ENCODE measurements at regions not wholly inside any gene's neighbourhood (a gene's known extent, or its start where the extent isn't known, plus 50 kb on each side); places are given as distances from the start of the nearest gene placed in this dataset.

GRCh38 chr11:95702526-95702925 lies 87.1 kb downstream of the FAM76B start:
- no peak overlapping the region for H2BK5ac ChIP-seq (ENCODE audit: low read depth, low read length, poor library complexity)
- H3K4me1 ChIP-seq (ENCODE audit: control insufficient read depth in 1 of 2, insufficient read depth in 2 of 2, low read length in 2 of 2), result peaks cover 0 to 3% of the 10 kb centered on the region in 2 experiments
- H3K79me1 ChIP-seq (ENCODE audit: low read length), result no peaks in the 10 kb centered on the region
- H3K79me2 ChIP-seq (ENCODE audit: control insufficient read depth, insufficient read depth, low read length, poor library complexity), result no peaks in the 10 kb centered on the region
- H3K9ac ChIP-seq (ENCODE audit: low read length), result no peak overlapping the region
- WGBS (ENCODE audit: extremely low coverage, insufficient coverage, insufficient read length), result no CpG with 5 or more reads among the region's 2 CpGs
- no peak overlapping the region for H4K12ac ChIP-seq (ENCODE audit: low read depth, low read length)
- H3K4me2 ChIP-seq (ENCODE audit: low read length), result no peak overlapping the region
- H2AFZ ChIP-seq (ENCODE audit: insufficient read depth, low read length, poor library complexity), result no peak overlapping the region
- H3K4ac ChIP-seq (ENCODE audit: low read depth, low read length), result no peak overlapping the region
- no peak overlapping the region for H4K91ac ChIP-seq (ENCODE audit: low read depth, low read length)
- H3K4me3 ChIP-seq (ENCODE audit: low read depth, low read length), result no peak overlapping the region
- H3K27me3 ChIP-seq (ENCODE audit: insufficient read depth, low read length), result no peaks in the 10 kb centered on the region
- no peak overlapping the region for H4K8ac ChIP-seq (ENCODE audit: low read depth, low read length)
- H3K23ac ChIP-seq (ENCODE audit: low read length), result no peak overlapping the region
- no peak overlapping the region for H2BK12ac ChIP-seq (ENCODE audit: low read length)
- H3K14ac ChIP-seq (ENCODE audit: low read length), result no peak overlapping the region
- no peak for DNase-seq
- no peak overlapping the region for H2BK120ac ChIP-seq (ENCODE audit: insufficient read depth, low read length, poor library complexity)
- H3K27ac ChIP-seq (ENCODE audit: low read depth, low read length), result no peak overlapping the region
- no peak overlapping the region for H3K18ac ChIP-seq (ENCODE audit: low read length)
- no peaks in the 10 kb centered on the region for H3K36me3 ChIP-seq (ENCODE audit: control insufficient read depth in 1 of 2, insufficient read depth in 2 of 2, low read length in 2 of 2)
- H3K9me3 ChIP-seq (ENCODE audit: insufficient read depth, low read depth, low read length), result no peaks in the 10 kb centered on the region
- no peak overlapping the region for H2AK5ac ChIP-seq (ENCODE audit: low read length)

- WGBS (ENCODE audit: extremely low coverage, insufficient coverage, insufficient read length), result no CpG with 5 or more reads among the region's 6 CpGs
- H3K9ac ChIP-seq (ENCODE audit: low read length), result no peak overlapping the region
- no peak overlapping the region for H3K23ac ChIP-seq (ENCODE audit: low read length)
Measured at GRCh38 chr11:95700471-95700817, 89.1 kb downstream of the FAM76B start.

DNA sequence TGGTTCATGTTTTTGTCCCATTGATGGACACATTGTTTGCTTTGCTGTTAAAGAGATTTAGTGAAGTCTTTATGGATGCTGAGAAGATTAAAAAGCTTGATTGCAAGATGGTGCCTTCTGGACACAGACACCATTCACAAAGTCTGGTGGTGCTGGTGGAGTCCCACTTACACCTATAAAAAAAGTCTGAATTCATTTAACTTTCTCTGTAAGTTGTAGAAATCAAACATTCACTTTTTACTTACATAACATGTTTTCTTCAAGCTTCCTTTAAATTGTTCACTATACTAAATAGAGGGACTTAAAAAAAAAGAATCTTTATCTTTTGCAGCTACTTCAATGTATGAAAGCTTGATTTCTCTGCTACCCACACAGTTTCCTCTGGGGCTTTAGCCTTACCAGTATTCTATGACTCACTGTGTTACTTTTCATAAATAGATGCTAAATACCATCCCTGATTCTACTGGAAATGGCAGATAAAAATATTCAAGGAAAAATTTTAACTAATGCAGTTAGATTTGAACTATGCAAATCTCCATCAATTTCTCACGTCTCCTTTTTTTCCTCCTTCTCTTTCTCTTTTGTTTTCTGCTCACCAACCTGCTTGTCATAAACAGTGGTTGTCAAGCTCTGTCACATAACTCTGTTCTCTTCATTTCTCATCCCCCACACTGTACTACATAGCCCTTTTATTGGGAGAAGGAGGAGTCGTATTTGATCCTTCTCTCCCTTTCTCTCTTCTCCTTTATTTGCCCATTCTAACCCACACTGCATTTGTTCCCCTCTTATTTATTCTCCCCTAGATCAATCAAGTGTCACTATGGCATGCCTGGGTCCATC lies 89.7 kb downstream of the FAM76B start:
- Histone ChIP-seq H3K4me1 (ENCODE audit: control insufficient read depth in 1 of 2, insufficient read depth in 2 of 2, low read length in 2 of 2) (peaks cover 0 to 5% of the 10 kb centered on the region in 2 experiments), H2AK5ac (ENCODE audit: low read length) (no peak overlapping the region), H2BK5ac (ENCODE audit: low read depth, low read length, poor library complexity) (no peak overlapping the region), H3K36me3 (ENCODE audit: control insufficient read depth in 1 of 2, insufficient read depth in 2 of 2, low read length in 2 of 2) (no peaks in the 10 kb centered on the region), H3K79me2 (ENCODE audit: control insufficient read depth, insufficient read depth, low read length, poor library complexity) (no peaks in the 10 kb centered on the region), H4K91ac (ENCODE audit: low read depth, low read length) (no peak overlapping the region), H3K27ac (ENCODE audit: low read depth, low read length) (no peak overlapping the region), H3K14ac (ENCODE audit: low read length) (no peak overlapping the region), H4K8ac (ENCODE audit: low read depth, low read length) (no peak overlapping the region), H3K4me2 (ENCODE audit: low read length) (no peak overlapping the region), H4K12ac (ENCODE audit: low read depth, low read length) (no peak overlapping the region), H3K27me3 (ENCODE audit: insufficient read depth, low read length) (no peaks in the 10 kb centered on the region), H3K18ac (ENCODE audit: low read length) (no peak overlapping the region), H3K23ac (ENCODE audit: low read length) (no peak overlapping the region), H3K9ac (ENCODE audit: low read length) (no peak overlapping the region), H3K79me1 (ENCODE audit: low read length) (no peaks in the 10 kb centered on the region), H2AFZ (ENCODE audit: insufficient read depth, low read length, poor library complexity) (no peak overlapping the region), H3K9me3 (ENCODE audit: insufficient read depth, low read depth, low read length) (peaks cover 2% of the 10 kb centered on the region), H3K4me3 (ENCODE audit: low read depth, low read length) (no peak overlapping the region), H3K4ac (ENCODE audit: low read depth, low read length) (no peak overlapping the region), H2BK12ac (ENCODE audit: low read length) (no peak overlapping the region), H2BK120ac (ENCODE audit: insufficient read depth, low read length, poor library complexity) (no peak overlapping the region)
- no peak for DNase-seq
- WGBS (ENCODE audit: extremely low coverage, insufficient coverage, insufficient read length), result no CpG with 5 or more reads among the region's 2 CpGs

More at GRCh38 chr11:95700471-95700817, 89.1 kb downstream of the FAM76B start:
- no peak overlapping the region for H3K18ac ChIP-seq (ENCODE audit: low read length)
- peaks cover 0 to 5% of the 10 kb centered on the region in 2 experiments for H3K4me1 ChIP-seq (ENCODE audit: control insufficient read depth in 1 of 2, insufficient read depth in 2 of 2, low read length in 2 of 2)
- H2BK5ac ChIP-seq (ENCODE audit: low read depth, low read length, poor library complexity), result no peak overlapping the region
- no peak for DNase-seq
- H4K12ac ChIP-seq (ENCODE audit: low read depth, low read length), result no peak overlapping the region
- H3K4ac ChIP-seq (ENCODE audit: low read depth, low read length), result no peak overlapping the region
- H4K91ac ChIP-seq (ENCODE audit: low read depth, low read length), result no peak overlapping the region
- H3K4me3 ChIP-seq (ENCODE audit: low read depth, low read length), result no peak overlapping the region
- H4K8ac ChIP-seq (ENCODE audit: low read depth, low read length), result no peak overlapping the region
- H3K4me2 ChIP-seq (ENCODE audit: low read length), result no peak overlapping the region
- no peaks in the 10 kb centered on the region for H3K79me1 ChIP-seq (ENCODE audit: low read length)
- H3K36me3 ChIP-seq (ENCODE audit: control insufficient read depth in 1 of 2, insufficient read depth in 2 of 2, low read length in 2 of 2), result no peaks in the 10 kb centered on the region
- no peak overlapping the region for H2AFZ ChIP-seq (ENCODE audit: insufficient read depth, low read length, poor library complexity)
- no peak overlapping the region for H3K14ac ChIP-seq (ENCODE audit: low read length)
- no peak overlapping the region for H3K27ac ChIP-seq (ENCODE audit: low read depth, low read length)
- H3K27me3 ChIP-seq (ENCODE audit: insufficient read depth, low read length), result no peaks in the 10 kb centered on the region
- H2BK120ac ChIP-seq (ENCODE audit: insufficient read depth, low read length, poor library complexity), result no peak overlapping the region
- H2BK12ac ChIP-seq (ENCODE audit: low read length), result no peak overlapping the region
- H3K9me3 ChIP-seq (ENCODE audit: insufficient read depth, low read depth, low read length), result peaks cover 2% of the 10 kb centered on the region
- no peaks in the 10 kb centered on the region for H3K79me2 ChIP-seq (ENCODE audit: control insufficient read depth, insufficient read depth, low read length, poor library complexity)
- H2AK5ac ChIP-seq (ENCODE audit: low read length), result no peak overlapping the region

- no peak overlapping the region for H2BK120ac ChIP-seq (ENCODE audit: insufficient read depth, low read length, poor library complexity)
- no CpG with 5 or more reads among the region's 4 CpGs for WGBS (ENCODE audit: extremely low coverage, insufficient coverage, insufficient read length)
- H2AK5ac ChIP-seq (ENCODE audit: low read length), result no peak overlapping the region
Measured at GRCh38 chr11:95698676-95699557, 90.7 kb downstream of the FAM76B start.

More at GRCh38 chr11:95698676-95699557, 90.7 kb downstream of the FAM76B start:
- Histone ChIP-seq H3K27me3 (ENCODE audit: insufficient read depth, low read length) (no peaks in the 10 kb centered on the region), H3K79me2 (ENCODE audit: control insufficient read depth, insufficient read depth, low read length, poor library complexity) (no peaks in the 10 kb centered on the region), H3K4me2 (ENCODE audit: low read length) (no peak overlapping the region), H3K9ac (ENCODE audit: low read length) (no peak overlapping the region), H2BK12ac (ENCODE audit: low read length) (no peak overlapping the region), H3K4ac (ENCODE audit: low read depth, low read length) (no peak overlapping the region), H3K27ac (ENCODE audit: low read depth, low read length) (no peak overlapping the region), H3K4me1 (ENCODE audit: control insufficient read depth in 1 of 2, insufficient read depth in 2 of 2, low read length in 2 of 2) (peaks cover 0 to 5% of the 10 kb centered on the region in 2 experiments), H4K12ac (ENCODE audit: low read depth, low read length) (no peak overlapping the region), H2BK5ac (ENCODE audit: low read depth, low read length, poor library complexity) (no peak overlapping the region), H3K36me3 (ENCODE audit: control insufficient read depth in 1 of 2, insufficient read depth in 2 of 2, low read length in 2 of 2) (no peaks in the 10 kb centered on the region), H4K8ac (ENCODE audit: low read depth, low read length) (no peak overlapping the region), H2AFZ (ENCODE audit: insufficient read depth, low read length, poor library complexity) (no peak overlapping the region), H3K18ac (ENCODE audit: low read length) (no peak overlapping the region), H3K14ac (ENCODE audit: low read length) (no peak overlapping the region), H3K9me3 (ENCODE audit: insufficient read depth, low read depth, low read length) (peaks cover 2% of the 10 kb centered on the region), H3K79me1 (ENCODE audit: low read length) (no peaks in the 10 kb centered on the region), H3K4me3 (ENCODE audit: low read depth, low read length) (no peak overlapping the region), H3K23ac (ENCODE audit: low read length) (no peak overlapping the region), H4K91ac (ENCODE audit: low read depth, low read length) (no peak overlapping the region)
- DNase-seq, result no peak
